ENCODE measurements at regions not wholly inside any gene's neighbourhood (a gene's known extent, or its start where the extent isn't known, plus 50 kb on each side); places are given as distances from the start of the nearest gene placed in this dataset.
A peak's percentile ranks its signal among the peaks of the same experiment; 100 is the strongest.

DNA sequence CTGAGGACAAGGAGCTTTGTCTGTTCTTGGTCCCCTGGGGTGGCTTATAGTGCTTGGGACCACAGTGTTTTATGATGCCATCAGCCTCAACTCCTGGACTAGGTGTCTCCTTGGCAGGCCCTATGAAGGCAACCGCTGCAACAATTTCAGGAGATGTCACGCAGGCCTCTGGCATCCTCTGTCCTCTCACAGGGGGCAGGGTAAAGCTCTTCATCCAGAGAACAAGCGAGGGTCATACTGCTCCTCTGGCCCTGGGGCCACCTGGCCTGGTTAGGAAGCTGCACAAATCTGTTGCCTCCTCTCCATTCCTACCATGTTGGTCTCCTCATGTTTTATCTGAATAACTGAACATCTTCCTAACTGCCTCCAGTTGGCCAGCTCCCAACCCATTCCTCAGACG is 148.9 kb upstream of the SPEF2 start:
- no peak for DNase-seq
- no CpG with 5 or more reads among the region's 4 CpGs for whole genome bisulfite sequencing (ENCODE audit: extremely low coverage, insufficient coverage, insufficient read length)
- H2BK5ac ChIP-seq (ENCODE audit: low read depth, low read length, poor library complexity): no peak overlapping the region

DNA sequence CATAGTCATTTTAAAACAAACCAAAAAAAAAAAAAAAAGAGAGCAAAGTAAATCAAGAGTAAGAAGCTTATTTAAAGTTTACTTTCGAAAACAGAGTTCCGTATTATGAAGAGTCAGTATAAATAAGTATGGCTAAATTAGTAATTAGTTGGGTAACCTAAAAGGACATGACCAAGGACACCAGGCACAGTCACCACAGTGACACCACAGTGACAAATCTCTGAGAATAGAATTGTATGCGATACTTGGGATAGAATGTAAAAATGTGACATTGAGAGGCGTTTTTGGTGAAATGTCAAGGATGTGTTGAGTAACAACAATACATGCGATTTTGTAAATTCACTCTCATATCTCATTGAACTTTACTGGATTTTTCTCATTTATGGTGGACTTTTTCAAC is 150.9 kb upstream of the SPEF2 start:
- H3K27me3 ChIP-seq (ENCODE audit: insufficient read depth, low read length): no peaks in the 10 kb centered on the region
- no peak overlapping the region for H4K12ac ChIP-seq (ENCODE audit: low read depth, low read length)

More for the DNA sequence above, 148.9 kb upstream of the SPEF2 start:
- H2AK5ac ChIP-seq (ENCODE audit: low read length): no peak overlapping the region
- H3K18ac ChIP-seq (ENCODE audit: low read length): no peak overlapping the region
- H3K14ac ChIP-seq (ENCODE audit: low read length): no peak overlapping the region
- no peak overlapping the region for H4K8ac ChIP-seq (ENCODE audit: low read depth, low read length)
- no peaks in the 10 kb centered on the region for H3K79me1 ChIP-seq (ENCODE audit: low read length)
- H4K12ac ChIP-seq (ENCODE audit: low read depth, low read length): no peak overlapping the region
- H3K27ac ChIP-seq (ENCODE audit: low read depth, low read length): no peak overlapping the region
- H2BK120ac ChIP-seq (ENCODE audit: insufficient read depth, low read length, poor library complexity): no peak overlapping the region
- H3K4me1 ChIP-seq (ENCODE audit: control insufficient read depth in 1 of 2, insufficient read depth in 2 of 2, low read length in 2 of 2): peaks cover 0 to 3% of the 10 kb centered on the region in 2 experiments
- no peak overlapping the region for H3K9ac ChIP-seq (ENCODE audit: low read length)
- H3K27me3 ChIP-seq (ENCODE audit: insufficient read depth, low read length): no peaks in the 10 kb centered on the region
- H3K4me2 ChIP-seq (ENCODE audit: low read length): no peak overlapping the region
- no peak overlapping the region for H3K4me3 ChIP-seq (ENCODE audit: low read depth, low read length)
- H3K9me3 ChIP-seq (ENCODE audit: insufficient read depth, low read depth, low read length): no peaks in the 10 kb centered on the region
- no peak overlapping the region for H4K91ac ChIP-seq (ENCODE audit: low read depth, low read length)
- H2BK12ac ChIP-seq (ENCODE audit: low read length): no peak overlapping the region
- H3K36me3 ChIP-seq (ENCODE audit: control insufficient read depth in 1 of 2, insufficient read depth in 2 of 2, low read length in 2 of 2): no peaks in the 10 kb centered on the region
- H3K4ac ChIP-seq (ENCODE audit: low read depth, low read length): no peak overlapping the region
- H3K79me2 ChIP-seq (ENCODE audit: control insufficient read depth, insufficient read depth, low read length, poor library complexity): no peaks in the 10 kb centered on the region
- H2AFZ ChIP-seq (ENCODE audit: insufficient read depth, low read length, poor library complexity): no peak overlapping the region
- no peak overlapping the region for H3K23ac ChIP-seq (ENCODE audit: low read length)

DNA sequence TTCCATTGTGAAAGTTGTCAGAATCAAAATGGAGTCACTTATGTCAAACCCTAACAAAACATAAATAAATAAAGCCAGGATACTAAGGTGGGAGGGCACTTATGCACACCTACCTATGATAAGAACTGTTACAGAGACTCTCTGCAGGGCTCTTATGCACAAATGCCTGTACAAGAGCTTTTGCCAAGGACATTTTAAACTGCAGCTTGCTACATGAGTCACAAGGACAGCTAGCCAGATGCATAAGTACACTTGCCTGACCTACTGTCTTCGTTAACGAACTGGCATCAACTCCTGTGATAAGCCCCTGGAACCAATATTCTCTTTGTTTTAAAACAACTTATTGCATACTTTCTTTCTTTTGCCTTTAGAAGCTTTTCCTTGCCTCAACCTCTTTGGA is 152.9 kb upstream of the SPEF2 start:
- Histone ChIP-seq H2BK12ac (ENCODE audit: low read length) (no peak overlapping the region), H3K4me3 (ENCODE audit: low read depth, low read length) (no peak overlapping the region), H2BK5ac (ENCODE audit: low read depth, low read length, poor library complexity) (no peak overlapping the region), H3K9me3 (ENCODE audit: insufficient read depth, low read depth, low read length) (no peaks in the 10 kb centered on the region), H3K4ac (ENCODE audit: low read depth, low read length) (no peak overlapping the region), H2BK120ac (ENCODE audit: insufficient read depth, low read length, poor library complexity) (no peak overlapping the region), H3K14ac (ENCODE audit: low read length) (no peak overlapping the region), H4K91ac (ENCODE audit: low read depth, low read length) (no peak overlapping the region), H2AK5ac (ENCODE audit: low read length) (no peak overlapping the region), H3K4me2 (ENCODE audit: low read length) (no peak overlapping the region), H2AFZ (ENCODE audit: insufficient read depth, low read length, poor library complexity) (no peak overlapping the region), H3K18ac (ENCODE audit: low read length) (no peak overlapping the region), H4K8ac (ENCODE audit: low read depth, low read length) (no peak overlapping the region), H3K4me1 (ENCODE audit: control insufficient read depth in 1 of 2, insufficient read depth in 2 of 2, low read length in 2 of 2) (no peaks in the 10 kb centered on the region), H3K27ac (ENCODE audit: low read depth, low read length) (no peak overlapping the region), H3K79me2 (ENCODE audit: control insufficient read depth, insufficient read depth, low read length, poor library complexity) (no peaks in the 10 kb centered on the region), H3K27me3 (ENCODE audit: insufficient read depth, low read length) (no peaks in the 10 kb centered on the region), H3K9ac (ENCODE audit: low read length) (no peak overlapping the region), H3K23ac (ENCODE audit: low read length) (no peak overlapping the region), H4K12ac (ENCODE audit: low read depth, low read length) (no peak overlapping the region), H3K36me3 (ENCODE audit: control insufficient read depth in 1 of 2, insufficient read depth in 2 of 2, low read length in 2 of 2) (no peaks in the 10 kb centered on the region), H3K79me1 (ENCODE audit: low read length) (no peaks in the 10 kb centered on the region)
- no CpG with 5 or more reads among the region's 2 CpGs for WGBS (ENCODE audit: extremely low coverage, insufficient coverage, insufficient read length)
- DNase-seq: no peak

More for the DNA sequence above, 150.9 kb upstream of the SPEF2 start:
- no peak for DNase-seq
- Histone ChIP-seq H3K14ac (ENCODE audit: low read length) (no peak overlapping the region), H3K4ac (ENCODE audit: low read depth, low read length) (no peak overlapping the region), H2BK12ac (ENCODE audit: low read length) (no peak overlapping the region), H3K4me2 (ENCODE audit: low read length) (no peak overlapping the region), H3K79me2 (ENCODE audit: control insufficient read depth, insufficient read depth, low read length, poor library complexity) (no peaks in the 10 kb centered on the region), H3K4me3 (ENCODE audit: low read depth, low read length) (no peak overlapping the region), H3K23ac (ENCODE audit: low read length) (no peak overlapping the region), H3K4me1 (ENCODE audit: control insufficient read depth in 1 of 2, insufficient read depth in 2 of 2, low read length in 2 of 2) (peaks cover 0 to 3% of the 10 kb centered on the region in 2 experiments), H2AK5ac (ENCODE audit: low read length) (no peak overlapping the region), H3K27ac (ENCODE audit: low read depth, low read length) (no peak overlapping the region), H3K9me3 (ENCODE audit: insufficient read depth, low read depth, low read length) (no peaks in the 10 kb centered on the region), H3K18ac (ENCODE audit: low read length) (no peak overlapping the region), H3K9ac (ENCODE audit: low read length) (no peak overlapping the region), H2BK120ac (ENCODE audit: insufficient read depth, low read length, poor library complexity) (no peak overlapping the region), H2AFZ (ENCODE audit: insufficient read depth, low read length, poor library complexity) (no peak overlapping the region), H3K79me1 (ENCODE audit: low read length) (no peaks in the 10 kb centered on the region), H4K8ac (ENCODE audit: low read depth, low read length) (no peak overlapping the region), H3K36me3 (ENCODE audit: control insufficient read depth in 1 of 2, insufficient read depth in 2 of 2, low read length in 2 of 2) (no peaks in the 10 kb centered on the region), H2BK5ac (ENCODE audit: low read depth, low read length, poor library complexity) (no peak overlapping the region), H4K91ac (ENCODE audit: low read depth, low read length) (no peak overlapping the region)
- no CpG with 5 or more reads among the region's 5 CpGs for WGBS (ENCODE audit: extremely low coverage, insufficient coverage, insufficient read length)

DNA sequence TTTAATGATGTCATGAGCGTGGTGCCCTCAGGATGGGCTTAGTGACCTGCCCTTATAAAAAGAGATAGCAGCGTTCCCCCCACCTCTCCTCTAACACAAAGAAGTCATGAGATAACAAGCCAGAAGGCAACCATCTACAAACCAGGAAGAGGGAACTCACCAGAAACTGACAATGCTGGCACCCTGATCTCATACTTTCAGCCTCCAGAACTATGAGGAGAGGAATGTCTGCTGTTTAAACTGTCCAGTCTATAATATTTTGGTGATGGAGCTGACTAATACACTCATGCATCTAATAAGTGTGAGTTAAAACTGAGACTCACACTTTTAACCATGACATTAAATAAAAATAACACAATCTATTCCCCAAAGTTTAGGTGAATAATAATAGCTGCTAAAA is 156.1 kb upstream of the SPEF2 start:
- no peak overlapping the region for H3K4ac ChIP-seq (ENCODE audit: low read depth, low read length)
- no peaks in the 10 kb centered on the region for H3K4me1 ChIP-seq (ENCODE audit: control insufficient read depth in 1 of 2, insufficient read depth in 2 of 2, low read length in 2 of 2)
- H3K9me3 ChIP-seq (ENCODE audit: insufficient read depth, low read depth, low read length): no peaks in the 10 kb centered on the region
- H3K23ac ChIP-seq (ENCODE audit: low read length): no peak overlapping the region
- no peaks in the 10 kb centered on the region for H3K36me3 ChIP-seq (ENCODE audit: control insufficient read depth in 1 of 2, insufficient read depth in 2 of 2, low read length in 2 of 2)
- H3K4me3 ChIP-seq (ENCODE audit: low read depth, low read length): no peak overlapping the region
- no peak overlapping the region for H3K27ac ChIP-seq (ENCODE audit: low read depth, low read length)
- no peak overlapping the region for H3K4me2 ChIP-seq (ENCODE audit: low read length)
- no peak overlapping the region for H3K14ac ChIP-seq (ENCODE audit: low read length)
- H3K18ac ChIP-seq (ENCODE audit: low read length): no peak overlapping the region
- no peaks in the 10 kb centered on the region for H3K79me2 ChIP-seq (ENCODE audit: control insufficient read depth, insufficient read depth, low read length, poor library complexity)
- peak; percentile 92 to 97 for DNase-seq
- no peak overlapping the region for H2BK12ac ChIP-seq (ENCODE audit: low read length)
- no CpG with 5 or more reads among the region's 2 CpGs for WGBS (ENCODE audit: extremely low coverage, insufficient coverage, insufficient read length)
- no peak overlapping the region for H4K91ac ChIP-seq (ENCODE audit: low read depth, low read length)
- H4K12ac ChIP-seq (ENCODE audit: low read depth, low read length): no peak overlapping the region
- no peaks in the 10 kb centered on the region for H3K79me1 ChIP-seq (ENCODE audit: low read length)
- no peak overlapping the region for H2BK120ac ChIP-seq (ENCODE audit: insufficient read depth, low read length, poor library complexity)
- no peak overlapping the region for H2AFZ ChIP-seq (ENCODE audit: insufficient read depth, low read length, poor library complexity)
- no peak overlapping the region for H4K8ac ChIP-seq (ENCODE audit: low read depth, low read length)
- no peaks in the 10 kb centered on the region for H3K27me3 ChIP-seq (ENCODE audit: insufficient read depth, low read length)
- H2BK5ac ChIP-seq (ENCODE audit: low read depth, low read length, poor library complexity): no peak overlapping the region
- H2AK5ac ChIP-seq (ENCODE audit: low read length): no peak overlapping the region
- no peak overlapping the region for H3K9ac ChIP-seq (ENCODE audit: low read length)

All from trophoblast cell (in vitro differentiated cells and primary cell).